Thymus (tissue), 11 donors: ENCODE measurements at regions not wholly inside any gene's neighbourhood (a gene's known extent, or its start where the extent isn't known, plus 50 kb on each side); places are given as distances from the start of the nearest gene placed in this dataset.

Source experiments
- DNase-seq, 9 donors: peaks; one replicate each; pipeline ENCODE4 v3.0.0-alpha.2; 2013; ENCODE audit warnings: low spot score in 9 of 9, low read depth in 6 of 9, missing footprints in 1 of 9
- H3K27ac ChIP-seq, 2 donors: one replicate each; pipeline ENCODE4 v1.5.1; 2013; ENCODE audit warnings: control low read depth in 1 of 2, low read depth in 1 of 2, low read length in 1 of 2, mild to moderate bottlenecking in 1 of 2, moderate library complexity in 1 of 2
- H3K27me3 ChIP-seq, 2 donors: one replicate each; pipeline ENCODE4 v1.5.1; 2013; ENCODE audit warnings: low read length in 1 of 2; ENCODE audit not compliant: control insufficient read depth in 2 of 2, insufficient read depth in 1 of 2
- H3K36me3 ChIP-seq, 2 donors: one replicate each; pipeline ENCODE4 v1.5.1; 2013; ENCODE audit warnings: low read length in 1 of 2, mild to moderate bottlenecking in 1 of 2, moderate library complexity in 1 of 2; ENCODE audit not compliant: control insufficient read depth in 2 of 2, insufficient read depth in 2 of 2
- H3K4me1 ChIP-seq, 2 donors: one replicate each; pipeline ENCODE4 v1.5.1; 2013; ENCODE audit warnings: low read length in 2 of 2; ENCODE audit not compliant: control insufficient read depth in 2 of 2, insufficient read depth in 2 of 2
- H3K4me3 ChIP-seq, 2 donors: one replicate each; pipeline ENCODE4 v1.5.1; 2013; ENCODE audit warnings: low read length in 2 of 2, control low read depth in 1 of 2, mild to moderate bottlenecking in 1 of 2
- H3K9me3 ChIP-seq, 2 donors: one replicate each; pipeline ENCODE4 v1.5.1; 2013; ENCODE audit warnings: low read length in 1 of 2, mild to moderate bottlenecking in 1 of 2; ENCODE audit not compliant: control insufficient read depth in 2 of 2, insufficient read depth in 1 of 2
- WGBS: extraction: QIAGEN DNeasy Blood & Tissue Kit; methylation state at CpG from one replicate; pipeline ENCODE4 v1.1.7; 2013; 5-methylcytosine and 5-hydroxymethylcytosine counted together
- donor health status: healthy.

- H3K4me3 ChIP-seq = no peak overlapping the region
- H3K4me1 ChIP-seq = peaks cover 0 to 21% of the 10 kb centered on the region in 2 donors
- WGBS = 96% methylated on average over 6 of the region's 6 CpGs
- H3K27ac ChIP-seq = no peak overlapping the region
- H3K36me3 ChIP-seq = no peaks in the 10 kb centered on the region
- peaks cover 3 to 18% of the 10 kb centered on the region in 2 donors for H3K27me3 ChIP-seq
- no peak for DNase-seq
- no peaks in the 10 kb centered on the region for H3K9me3 ChIP-seq
Measured at GRCh38 chr3:194075088-194075615, 60.8 kb upstream of the HES1 start.

- Histone ChIP-seq H3K4me1 (peaks cover 0 to 21% of the 10 kb centered on the region in 2 donors), H3K4me3 (no peak overlapping the region), H3K9me3 (no peaks in the 10 kb centered on the region), H3K27me3 (peaks cover 3 to 11% of the 10 kb centered on the region in 2 donors), H3K27ac (no peak overlapping the region), H3K36me3 (no peaks in the 10 kb centered on the region)
- 95% methylated on average over 6 of the region's 6 CpGs for WGBS
- no peak for DNase-seq
Measured at GRCh38 chr3:194075802-194076460, 60.0 kb upstream of the HES1 start.

- H3K9me3 ChIP-seq = no peaks in the 10 kb centered on the region
- H3K27ac ChIP-seq = no peak overlapping the region
- no peak overlapping the region for H3K4me3 ChIP-seq
- no peaks in the 10 kb centered on the region for H3K36me3 ChIP-seq
- WGBS = 92% methylated on average over 7 of the region's 7 CpGs
- H3K4me1 ChIP-seq = peaks cover 0 to 23% of the 10 kb centered on the region in 2 donors
- H3K27me3 ChIP-seq = peaks cover 3 to 6% of the 10 kb centered on the region in 2 donors
- DNase-seq = no peak
Measured at GRCh38 chr3:194076475-194076874, 59.5 kb upstream of the HES1 start.

GRCh38 chr3:194077602-194078001 is 58.3 kb upstream of the HES1 start:
- WGBS = 97% methylated on average over 2 of the region's 2 CpGs
- no peak overlapping the region for H3K27ac ChIP-seq

GRCh38 chr3:194078045-194078821 is 57.7 kb upstream of the HES1 start:
- DNase-seq = no peak
- H3K4me1 ChIP-seq = peaks cover 0 to 31% of the 10 kb centered on the region in 2 donors
- H3K4me3 ChIP-seq = no peak overlapping the region
- no peaks in the 10 kb centered on the region for H3K36me3 ChIP-seq
- H3K9me3 ChIP-seq = no peaks in the 10 kb centered on the region
- no peak overlapping the region for H3K27ac ChIP-seq
- H3K27me3 ChIP-seq = no peaks in the 10 kb centered on the region
- WGBS = 89% methylated on average over 8 of the region's 8 CpGs

More at GRCh38 chr3:194077602-194078001, 58.3 kb upstream of the HES1 start:
- H3K9me3 ChIP-seq = no peaks in the 10 kb centered on the region
- DNase-seq = no peak
- no peak overlapping the region for H3K4me3 ChIP-seq
- H3K4me1 ChIP-seq = peaks cover 0 to 25% of the 10 kb centered on the region in 2 donors
- H3K36me3 ChIP-seq = no peaks in the 10 kb centered on the region
- peaks cover 0 to under 1% of the 10 kb centered on the region in 2 donors for H3K27me3 ChIP-seq

- Histone ChIP-seq H3K27ac (no peak overlapping the region), H3K9me3 (no peaks in the 10 kb centered on the region), H3K27me3 (no peaks in the 10 kb centered on the region), H3K4me3 (no peak overlapping the region), H3K4me1 (peaks cover 0 to 46% of the 10 kb centered on the region in 2 donors), H3K36me3 (no peaks in the 10 kb centered on the region)
- WGBS = 92% methylated on average over 14 of the region's 14 CpGs
- no peak for DNase-seq
Measured at GRCh38 chr3:194079702-194080172, 56.2 kb upstream of the HES1 start.

- no peaks in the 10 kb centered on the region for H3K36me3 ChIP-seq
- H3K4me3 ChIP-seq = no peak overlapping the region
- 94% methylated on average over 7 of the region's 7 CpGs for WGBS
Measured at GRCh38 chr3:194080436-194080835, 55.5 kb upstream of the HES1 start.

GRCh38 chr3:194080913-194081800 is 54.8 kb upstream of the HES1 start:
- Histone ChIP-seq H3K27ac (no peak overlapping the region), H3K4me3 (no peak overlapping the region), H3K4me1 (peaks cover 0 to 45% of the 10 kb centered on the region in 2 donors), H3K9me3 (no peaks in the 10 kb centered on the region), H3K27me3 (no peaks in the 10 kb centered on the region), H3K36me3 (no peaks in the 10 kb centered on the region)
- 84% methylated on average over 8 of the region's 8 CpGs for WGBS
- peak in 1 of 9 donors; percentile 43 for DNase-seq

More at GRCh38 chr3:194080436-194080835, 55.5 kb upstream of the HES1 start:
- H3K4me1 ChIP-seq = peaks cover 0 to 47% of the 10 kb centered on the region in 2 donors
- H3K27me3 ChIP-seq = no peaks in the 10 kb centered on the region
- no peak for DNase-seq
- no peaks in the 10 kb centered on the region for H3K9me3 ChIP-seq
- no peak overlapping the region for H3K27ac ChIP-seq
